AML-193 (cell line): ENCODE measurements at regions not wholly inside any gene's neighbourhood (a gene's known extent, or its start where the extent isn't known, plus 50 kb on each side); places are given as distances from the start of the nearest gene placed in this dataset.
"Not testable (repeated sequence)": the region's sequence is repeated elsewhere in the genome, so short reads cannot be mapped to it uniquely, and the experiment has no call there.

Experiments used
- DNase-seq, 2 experiments: peaks; one replicate each; lab custom pipeline; 2025; lab: John Stamatoyannopoulos, UW

GRCh38 chr19:30276011-30276882 lies 95.9 kb upstream of the ZNF536 start:
- no peak for DNase-seq

GRCh38 chr19:30276883-30277280 lies 95.3 kb upstream of the ZNF536 start:
- no peak for DNase-seq

GRCh38 chr19:30277941-30278881 lies 94.0 kb upstream of the ZNF536 start:
- no peak for DNase-seq

- DNase-seq, result no peak
Measured at GRCh38 chr19:30278882-30279254, 93.3 kb upstream of the ZNF536 start.

GRCh38 chr19:30280018-30280417 lies 92.2 kb upstream of the ZNF536 start:
- DNase-seq, result no peak

- no peak for DNase-seq
Measured at GRCh38 chr19:30281906-30282305, 90.3 kb upstream of the ZNF536 start.

GRCh38 chr19:30283556-30283955 lies 88.6 kb upstream of the ZNF536 start:
- no peak for DNase-seq

GRCh38 chr19:30284209-30284608 lies 88.0 kb upstream of the ZNF536 start:
- DNase-seq, result no peak

GRCh38 chr19:30284885-30285284 lies 87.3 kb upstream of the ZNF536 start:
- no peak for DNase-seq

- DNase-seq, result no peak
Measured at GRCh38 chr19:30286378-30286777, 85.8 kb upstream of the ZNF536 start.

GRCh38 chr19:30287259-30287658 lies 84.9 kb upstream of the ZNF536 start:
- DNase-seq, result no peak

GRCh38 chr19:30287973-30288372 lies 84.2 kb upstream of the ZNF536 start:
- DNase-seq, result no peak

- DNase-seq, result no peak
Measured at GRCh38 chr19:30288911-30289310, 83.3 kb upstream of the ZNF536 start.

- no peak for DNase-seq
Measured at GRCh38 chr19:30289336-30289735, 82.8 kb upstream of the ZNF536 start.

GRCh38 chr19:30290805-30291204 lies 81.4 kb upstream of the ZNF536 start:
- DNase-seq, result not testable (repeated sequence)

- no peak for DNase-seq
Measured at GRCh38 chr19:30293051-30293785, 79.0 kb upstream of the ZNF536 start.

GRCh38 chr19:30297969-30298368 lies 74.2 kb upstream of the ZNF536 start:
- no peak for DNase-seq

- no peak for DNase-seq
Measured at GRCh38 chr19:30303131-30303654, 69.0 kb upstream of the ZNF536 start.

GRCh38 chr19:30304540-30304939 lies 67.6 kb upstream of the ZNF536 start:
- DNase-seq, result no peak

- no peak for DNase-seq
Measured at GRCh38 chr19:30305346-30306060, 66.7 kb upstream of the ZNF536 start.
